DND-41 (cell line): ENCODE measurements at regions not wholly inside any gene's neighbourhood (a gene's known extent, or its start where the extent isn't known, plus 50 kb on each side); places are given as distances from the start of the nearest gene placed in this dataset.
A peak's percentile ranks its signal among the peaks of the same experiment; 100 is the strongest.

Source experiments
- CTCF ChIP-seq: IDR thresholded peaks from 2 replicates; pipeline ENCODE4 v1.5.1; 2012; ENCODE audit warnings: borderline replicate concordance, low read length, moderate library complexity, mild to moderate bottlenecking; ENCODE audit not compliant: poor library complexity, severe bottlenecking; ENCODE audit errors: extremely low read depth
- EZH2 ChIP-seq: IDR thresholded peaks from 3 replicates; pipeline ENCODE4 v1.6.1; 2012; ENCODE audit warnings: borderline replicate concordance, low read depth, mild to moderate bottlenecking, moderate library complexity, low read length, inconsistent platforms; ENCODE audit not compliant: severe bottlenecking

- TF ChIP-seq CTCF: peak; percentile 27
- no peak for TF ChIP-seq EZH2
Measured at GRCh38 chrX:4277122-4277521, 563.7 kb upstream of the PRKX start.
